Lung microvascular endothelial cell (primary cell): ENCODE measurements at regions not wholly inside any gene's neighbourhood (a gene's known extent, or its start where the extent isn't known, plus 50 kb on each side); places are given as distances from the start of the nearest gene placed in this dataset.

Source experiments
- DNase-seq, 2 donors: peaks; one replicate each; pipeline versions ENCODE4 v3.0.0 to v3.0.0-alpha.2; 2010; ENCODE audit warnings: low read depth in 2 of 2

- DNase-seq: no peak
These were observed 604.0 kb upstream of the PFKP start for GRCh38 chr10:2463316-2463715.

GRCh38 chr10:2462581-2462980 is 604.8 kb upstream of the PFKP start:
- no peak for DNase-seq

GRCh38 chr10:2460812-2461211 is 606.5 kb upstream of the PFKP start:
- no peak for DNase-seq

- no peak for DNase-seq
These were observed 607.6 kb upstream of the PFKP start for GRCh38 chr10:2459713-2460112.

- no peak for DNase-seq
These were observed 610.5 kb upstream of the PFKP start for GRCh38 chr10:2456834-2457233.

- no peak for DNase-seq
These were observed 622.0 kb upstream of the PFKP start for GRCh38 chr10:2445370-2445769.

- no peak for DNase-seq
These were observed 627.4 kb upstream of the PFKP start for GRCh38 chr10:2439983-2440382.

GRCh38 chr10:2439000-2439399 is 628.3 kb upstream of the PFKP start:
- no peak for DNase-seq

- no peak for DNase-seq
These were observed 629.0 kb upstream of the PFKP start for GRCh38 chr10:2438248-2438939.

- no peak for DNase-seq
These were observed 630.4 kb upstream of the PFKP start for GRCh38 chr10:2436933-2437332.

- no peak for DNase-seq
These were observed 635.4 kb upstream of the PFKP start for GRCh38 chr10:2431961-2432360.

- DNase-seq: no peak
These were observed 639.9 kb upstream of the PFKP start for GRCh38 chr10:2427412-2427811.

GRCh38 chr10:2425320-2425719 is 642.0 kb upstream of the PFKP start:
- no peak for DNase-seq

- DNase-seq: no peak
These were observed 652.8 kb upstream of the PFKP start for GRCh38 chr10:2414562-2414961.

- no peak for DNase-seq
These were observed 653.3 kb upstream of the PFKP start for GRCh38 chr10:2414039-2414438.

GRCh38 chr10:2410049-2410448 is 657.3 kb upstream of the PFKP start:
- no peak for DNase-seq

GRCh38 chr10:2401459-2401858 is 664.1 kb upstream of the ADARB2 start:
- no peak for DNase-seq

GRCh38 chr10:2399482-2399881 is 662.2 kb upstream of the ADARB2 start:
- DNase-seq: no peak

GRCh38 chr10:2392145-2392812 is 655.0 kb upstream of the ADARB2 start:
- peak in 1 of 2 donors; percentile 40 for DNase-seq

- DNase-seq: no peak
These were observed 650.3 kb upstream of the ADARB2 start for GRCh38 chr10:2387672-2388071.

- DNase-seq: no peak
These were observed 649.9 kb upstream of the ADARB2 start for GRCh38 chr10:2387261-2387660.

- no peak for DNase-seq
These were observed 642.9 kb upstream of the ADARB2 start for GRCh38 chr10:2380218-2380617.

GRCh38 chr10:2367083-2367482 is 629.8 kb upstream of the ADARB2 start:
- no peak for DNase-seq
